ENCODE measurements at regions not wholly inside any gene's neighbourhood (a gene's known extent, or its start where the extent isn't known, plus 50 kb on each side); places are given as distances from the start of the nearest gene placed in this dataset.
"Not testable (repeated sequence)": the region's sequence is repeated elsewhere in the genome, so short reads cannot be mapped to it uniquely, and the experiment has no call there.

DNA sequence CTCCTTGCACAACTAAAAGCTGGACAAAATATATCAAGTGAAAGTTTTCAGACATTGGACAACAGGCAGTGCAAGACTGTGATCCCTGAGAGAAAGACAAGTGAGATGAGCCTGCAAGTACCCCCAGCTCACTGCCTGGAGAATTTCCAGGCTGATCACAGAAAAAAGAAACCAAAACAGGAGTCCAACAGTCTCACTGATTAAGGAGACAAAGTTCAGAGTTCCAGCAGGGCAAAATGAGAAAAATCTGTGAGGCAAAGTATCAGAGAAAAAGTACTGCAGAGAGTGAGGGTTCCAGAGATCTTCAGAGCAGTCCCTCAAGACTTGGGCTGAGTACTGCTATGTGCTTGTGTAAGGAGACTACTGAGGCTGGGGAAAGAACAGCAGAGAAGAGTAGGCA is 56.0 kb upstream of the PRSS3 start:
- DNase-seq (ENCODE audit: low read depth) = no peak

DNA sequence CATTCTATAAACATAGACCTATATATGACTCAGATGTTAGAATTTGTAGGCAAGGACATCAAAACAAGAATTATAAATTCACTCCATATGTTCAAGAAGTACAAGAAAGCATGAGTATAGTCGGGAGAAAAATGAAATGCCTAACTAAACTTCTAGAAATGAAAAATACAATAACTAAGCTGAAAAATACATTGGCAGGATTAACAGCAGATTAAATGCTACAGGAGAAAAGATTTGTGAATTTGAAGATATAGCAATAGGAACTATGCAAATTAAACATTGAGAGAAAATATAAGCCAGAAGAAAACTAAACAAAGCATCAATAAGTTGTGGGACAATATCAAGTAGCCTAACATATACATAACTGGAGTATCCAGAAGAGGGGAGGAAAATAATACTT is 55.3 kb upstream of the PRSS3 start:
- DNase-seq (ENCODE audit: low read depth) = no peak

DNA sequence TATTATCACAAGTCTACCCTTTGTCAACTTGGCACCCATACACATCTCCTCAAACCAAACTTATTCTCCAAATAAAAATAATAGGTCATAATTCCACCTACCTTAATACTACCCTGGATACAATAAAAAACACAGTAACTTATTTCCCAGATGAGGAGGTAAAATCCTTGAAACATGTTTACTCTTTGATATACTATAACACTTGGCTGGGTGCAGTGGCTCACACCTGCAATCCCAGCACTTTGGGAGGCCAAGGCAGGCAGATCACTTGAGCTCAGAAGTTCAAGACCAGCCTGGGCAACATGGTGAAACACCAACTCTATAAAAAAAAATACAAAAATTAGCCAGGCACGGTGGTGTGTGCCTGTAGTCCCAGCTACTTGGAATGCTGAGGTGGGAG is 54.4 kb upstream of the PRSS3 start:
- DNase-seq (ENCODE audit: low read depth) = not testable (repeated sequence)

GRCh38 chr9:33742051-33742450 is 53.3 kb upstream of the PRSS3 start:
- no peak for DNase-seq (ENCODE audit: low read depth)

DNA sequence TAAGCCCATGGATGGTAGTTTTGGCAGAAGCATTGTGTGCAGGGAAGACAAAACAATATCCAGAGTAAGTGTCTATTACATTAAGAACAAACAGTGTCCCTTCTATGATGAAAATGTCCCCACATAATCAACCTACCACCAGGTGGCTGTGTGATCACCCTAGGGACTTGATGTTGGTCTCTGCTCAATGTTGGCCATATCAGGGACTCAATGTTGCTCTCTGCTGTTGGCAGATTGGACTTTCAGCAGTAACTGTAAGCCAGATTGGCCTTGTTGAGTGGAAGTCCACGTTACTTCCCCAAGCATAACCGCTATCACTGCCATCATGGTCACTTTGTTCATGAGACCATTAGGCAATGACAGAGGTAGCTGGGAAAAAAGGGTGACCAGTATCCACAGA is 52.8 kb upstream of the PRSS3 start:
- DNase-seq (ENCODE audit: low read depth) = peak; percentile 56

Measured in ELR (cell line).